ENCODE measurements at regions not wholly inside any gene's neighbourhood (a gene's known extent, or its start where the extent isn't known, plus 50 kb on each side); places are given as distances from the start of the nearest gene placed in this dataset.

GRCh38 chr3:24890012-24890411 is 395.4 kb upstream of the THRB start:
- no peak for DNase-seq (ENCODE audit: low read depth)
- TF ChIP-seq MYC (IDR thresholded peaks at IDR 0.05; ENCODE audit: low read depth, low read length) (no peak), MAX (IDR thresholded peaks at IDR 0.05; ENCODE audit: low read depth, low read length) (no peak), POLR2A (IDR thresholded peaks at IDR 0.05; ENCODE audit: extremely low read depth, insufficient read length) (no peak)
- TF ChIP-seq, protein P1, sequence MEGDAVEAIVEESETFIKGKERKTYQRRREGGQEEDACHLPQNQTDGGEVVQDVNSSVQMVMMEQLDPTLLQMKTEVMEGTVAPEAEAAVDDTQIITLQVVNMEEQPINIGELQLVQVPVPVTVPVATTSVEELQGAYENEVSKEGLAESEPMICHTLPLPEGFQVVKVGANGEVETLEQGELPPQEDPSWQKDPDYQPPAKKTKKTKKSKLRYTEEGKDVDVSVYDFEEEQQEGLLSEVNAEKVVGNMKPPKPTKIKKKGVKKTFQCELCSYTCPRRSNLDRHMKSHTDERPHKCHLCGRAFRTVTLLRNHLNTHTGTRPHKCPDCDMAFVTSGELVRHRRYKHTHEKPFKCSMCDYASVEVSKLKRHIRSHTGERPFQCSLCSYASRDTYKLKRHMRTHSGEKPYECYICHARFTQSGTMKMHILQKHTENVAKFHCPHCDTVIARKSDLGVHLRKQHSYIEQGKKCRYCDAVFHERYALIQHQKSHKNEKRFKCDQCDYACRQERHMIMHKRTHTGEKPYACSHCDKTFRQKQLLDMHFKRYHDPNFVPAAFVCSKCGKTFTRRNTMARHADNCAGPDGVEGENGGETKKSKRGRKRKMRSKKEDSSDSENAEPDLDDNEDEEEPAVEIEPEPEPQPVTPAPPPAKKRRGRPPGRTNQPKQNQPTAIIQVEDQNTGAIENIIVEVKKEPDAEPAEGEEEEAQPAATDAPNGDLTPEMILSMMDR (IDR thresholded peaks at IDR 0.05; ENCODE audit: low read depth, low read length) = no peak
- H3K4me3 ChIP-seq (ENCODE audit: low read depth, low read length) = no peak overlapping the region

DNA sequence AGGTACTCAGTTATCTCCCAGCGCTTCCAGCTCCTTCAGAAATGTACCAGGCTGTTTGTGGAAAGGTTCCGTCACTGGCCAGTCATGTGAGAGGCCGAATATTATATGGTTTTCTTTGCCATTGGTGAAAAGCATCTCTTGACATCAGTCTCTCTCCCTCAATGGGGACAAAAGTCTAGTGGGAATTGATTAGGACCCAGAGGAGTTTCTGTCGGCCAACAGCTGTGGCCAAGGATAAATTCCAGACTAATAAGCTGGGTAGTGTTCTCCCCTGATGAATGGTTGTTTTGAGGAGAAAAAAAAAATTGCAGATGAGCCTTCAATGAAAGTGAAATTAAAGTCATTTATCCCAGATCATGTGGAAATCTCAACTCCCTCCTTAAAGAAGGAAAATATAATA is 404.7 kb upstream of the THRB start:
- TF ChIP-seq MYC (IDR thresholded peaks at IDR 0.05; ENCODE audit: low read depth, low read length) (no peak), POLR2A (IDR thresholded peaks at IDR 0.05; ENCODE audit: extremely low read depth, insufficient read length) (no peak), MAX (IDR thresholded peaks at IDR 0.05; ENCODE audit: low read depth, low read length) (no peak)
- TF ChIP-seq, protein P1 (IDR thresholded peaks at IDR 0.05; ENCODE audit: low read depth, low read length) = no peak
- DNase-seq (ENCODE audit: low read depth) = no peak
- no peak overlapping the region for H3K4me3 ChIP-seq (ENCODE audit: low read depth, low read length)

GRCh38 chr3:24899901-24900603 is 405.4 kb upstream of the THRB start:
- TF ChIP-seq MYC (IDR thresholded peaks at IDR 0.05; ENCODE audit: low read depth, low read length) (no peak), POLR2A (IDR thresholded peaks at IDR 0.05; ENCODE audit: extremely low read depth, insufficient read length) (no peak), MAX (IDR thresholded peaks at IDR 0.05; ENCODE audit: low read depth, low read length) (no peak)
- TF ChIP-seq, protein P1 (IDR thresholded peaks at IDR 0.05; ENCODE audit: low read depth, low read length) = no peak
- DNase-seq (ENCODE audit: low read depth) = no peak
- no peak overlapping the region for H3K4me3 ChIP-seq (ENCODE audit: low read depth, low read length)

DNA sequence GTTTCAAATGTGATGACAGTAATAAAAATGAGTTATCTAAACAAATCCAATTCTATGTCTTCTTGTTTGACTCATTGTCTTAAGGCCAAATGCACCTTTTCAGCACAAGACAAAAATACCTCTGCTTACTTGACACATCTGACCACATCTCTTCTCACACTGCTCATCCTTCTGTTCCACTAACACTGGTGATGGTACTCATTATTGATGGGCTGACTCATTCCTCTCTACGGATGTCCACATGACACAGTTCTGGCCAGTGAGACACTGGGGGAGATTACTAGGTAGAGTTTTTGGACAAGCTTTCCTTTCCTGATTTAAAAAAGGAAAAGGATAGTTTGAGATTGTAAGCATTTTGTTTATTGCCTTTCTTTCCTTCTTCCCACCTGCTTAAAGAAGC is 410.6 kb upstream of the THRB start:
- DNase-seq (ENCODE audit: low read depth) = no peak
- TF ChIP-seq MAX (IDR thresholded peaks at IDR 0.05; ENCODE audit: low read depth, low read length) (no peak), POLR2A (IDR thresholded peaks at IDR 0.05; ENCODE audit: extremely low read depth, insufficient read length) (no peak)
- no peak overlapping the region for H3K4me3 ChIP-seq (ENCODE audit: low read depth, low read length)

DNA sequence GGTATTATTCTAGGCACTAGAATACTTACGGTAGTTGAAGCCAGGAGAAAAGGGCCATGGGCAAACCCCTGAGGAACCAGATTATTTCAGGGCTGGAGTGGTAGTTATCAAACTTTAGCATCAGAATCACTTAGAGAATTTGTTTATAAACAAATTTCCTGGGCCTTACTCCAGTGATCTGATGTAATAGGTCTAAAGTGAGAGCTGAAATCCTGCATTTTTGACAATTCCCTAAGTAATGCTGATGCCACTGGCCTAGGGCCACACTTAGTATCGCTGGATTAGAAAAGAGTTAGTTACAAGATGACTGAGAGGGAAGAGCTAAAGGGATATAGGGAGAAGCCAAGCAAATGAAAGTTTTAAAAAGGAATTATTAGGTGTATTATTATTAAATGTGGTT is 412.5 kb upstream of the THRB start:
- no peak overlapping the region for H3K4me3 ChIP-seq (ENCODE audit: low read depth, low read length)
- TF ChIP-seq MAX (IDR thresholded peaks at IDR 0.05; ENCODE audit: low read depth, low read length) = no peak
- no peak for TF ChIP-seq POLR2A (IDR thresholded peaks at IDR 0.05; ENCODE audit: extremely low read depth, insufficient read length)
- TF ChIP-seq, protein P1 (IDR thresholded peaks at IDR 0.05; ENCODE audit: low read depth, low read length) = no peak
- TF ChIP-seq MYC (IDR thresholded peaks at IDR 0.05; ENCODE audit: low read depth, low read length) = no peak
- no peak for DNase-seq (ENCODE audit: low read depth)

GRCh38 chr3:24911076-24911475 is 416.4 kb upstream of the THRB start:
- DNase-seq (ENCODE audit: low read depth) = no peak
- no peak overlapping the region for H3K4me3 ChIP-seq (ENCODE audit: low read depth, low read length)
- TF ChIP-seq MYC (IDR thresholded peaks at IDR 0.05; ENCODE audit: low read depth, low read length) = no peak
- no peak for TF ChIP-seq MAX (IDR thresholded peaks at IDR 0.05; ENCODE audit: low read depth, low read length)

Measured in NB4 (cell line).